DMS53 treated with DMSO at 0.1 percent for 48 hours (cell line): ENCODE measurements at regions not wholly inside any gene's neighbourhood (a gene's known extent, or its start where the extent isn't known, plus 50 kb on each side); places are given as distances from the start of the nearest gene placed in this dataset.

ENCODE experiments used
- DNase-seq: peaks from one replicate; lab custom pipeline; 2025; ENCODE audit not compliant: unreplicated experiment; lab: John Stamatoyannopoulos, UW

- no peak for DNase-seq
Observed at GRCh38 chr17:15048933-15049794, 216.0 kb downstream of the PMP22 start.

GRCh38 chr17:15048381-15048780 lies 216.7 kb downstream of the PMP22 start:
- no peak for DNase-seq

- DNase-seq: no peak
Observed at GRCh38 chr17:15042311-15042710, 222.8 kb downstream of the PMP22 start.

GRCh38 chr17:15039366-15039765 lies 225.8 kb downstream of the PMP22 start:
- DNase-seq: no peak

- no peak for DNase-seq
Observed at GRCh38 chr17:15038656-15039055, 226.5 kb downstream of the PMP22 start.

GRCh38 chr17:15036238-15036637 lies 228.9 kb downstream of the PMP22 start:
- no peak for DNase-seq

- no peak for DNase-seq
Observed at GRCh38 chr17:15031975-15032374, 233.2 kb downstream of the PMP22 start.

GRCh38 chr17:15029469-15029868 lies 235.7 kb downstream of the PMP22 start:
- DNase-seq: no peak

- no peak for DNase-seq
Observed at GRCh38 chr17:15027853-15028252, 237.3 kb downstream of the PMP22 start.

GRCh38 chr17:15026088-15026487 lies 239.0 kb downstream of the PMP22 start:
- DNase-seq: no peak

- no peak for DNase-seq
Observed at GRCh38 chr17:15023589-15024336, 241.4 kb downstream of the PMP22 start.

GRCh38 chr17:15019158-15019557 lies 246.0 kb downstream of the PMP22 start:
- DNase-seq: no peak

GRCh38 chr17:15012351-15012980 lies 252.7 kb downstream of the PMP22 start:
- DNase-seq: no peak

GRCh38 chr17:15009087-15009486 lies 256.0 kb downstream of the PMP22 start:
- no peak for DNase-seq

- DNase-seq: no peak
Observed at GRCh38 chr17:15007147-15007553, 258.0 kb downstream of the PMP22 start.

- DNase-seq: no peak
Observed at GRCh38 chr17:15006421-15007128, 258.6 kb downstream of the PMP22 start.

- no peak for DNase-seq
Observed at GRCh38 chr17:15000661-15001060, 264.5 kb downstream of the PMP22 start.

GRCh38 chr17:14997290-14997689 lies 267.8 kb downstream of the PMP22 start:
- DNase-seq: no peak

- no peak for DNase-seq
Observed at GRCh38 chr17:14986127-14986526, 279.0 kb downstream of the PMP22 start.

GRCh38 chr17:14972844-14973243 lies 292.3 kb downstream of the PMP22 start:
- DNase-seq: no peak

GRCh38 chr17:14971054-14971453 lies 294.1 kb downstream of the PMP22 start:
- DNase-seq: no peak
